NCI-H187 (cell line): ENCODE measurements at regions not wholly inside any gene's neighbourhood (a gene's known extent, or its start where the extent isn't known, plus 50 kb on each side); places are given as distances from the start of the nearest gene placed in this dataset.
A peak's percentile ranks its signal among the peaks of the same experiment; 100 is the strongest.
"Not testable (repeated sequence)": the region's sequence is repeated elsewhere in the genome, so short reads cannot be mapped to it uniquely, and the experiment has no call there.

Source experiments
- DNase-seq, 2 experiments: peaks; one replicate each; lab custom pipeline; 2025; lab: John Stamatoyannopoulos, UW

GRCh38 chr4:188956566-188956965 lies 817.3 kb downstream of the TRIML1 start:
- no peak for DNase-seq

- no peak for DNase-seq
These were observed 819.1 kb downstream of the TRIML1 start for GRCh38 chr4:188958346-188958745.

DNA sequence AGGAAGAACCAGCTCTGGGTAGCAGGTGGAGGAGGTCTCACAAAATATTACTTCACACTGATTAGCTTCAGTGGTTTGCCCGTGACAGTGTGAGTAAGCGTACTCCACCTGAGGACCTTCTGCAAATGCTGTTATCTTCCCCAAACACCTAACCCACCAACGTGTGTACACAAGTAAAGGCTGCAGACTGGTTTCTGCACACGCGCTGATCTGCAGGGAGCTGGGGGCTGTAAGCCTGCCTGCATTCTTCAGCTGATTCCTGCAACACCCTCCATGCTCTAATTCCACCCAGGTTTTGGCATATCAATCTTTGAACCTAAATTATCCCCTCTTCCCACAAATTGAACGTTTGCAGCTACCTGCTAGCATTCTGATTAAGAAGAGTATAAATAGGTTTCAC lies 820.2 kb downstream of the TRIML1 start:
- no peak for DNase-seq

GRCh38 chr4:188960411-188961093 lies 821.3 kb downstream of the TRIML1 start:
- DNase-seq, result no peak

DNA sequence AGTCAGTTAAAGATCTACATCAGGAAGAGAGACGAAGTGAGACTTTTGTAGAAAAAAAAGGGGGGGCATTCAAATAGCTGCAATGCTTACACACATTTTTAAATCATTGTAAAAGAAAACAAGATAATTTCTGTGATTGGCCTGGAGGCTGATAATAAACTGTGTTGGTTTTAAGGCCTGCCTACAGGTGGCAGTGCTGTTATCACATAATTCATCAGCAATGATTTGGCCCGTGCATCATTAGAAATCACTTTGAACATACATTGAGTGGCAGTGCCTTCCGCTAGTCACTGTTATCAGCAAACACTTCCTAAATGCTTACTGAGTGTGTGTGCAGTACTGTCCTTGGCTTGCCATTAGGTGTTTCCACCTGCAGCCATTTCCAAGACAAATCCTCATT lies 831.9 kb downstream of the TRIML1 start:
- DNase-seq, result no peak

GRCh38 chr4:188975271-188975670 lies 836.0 kb downstream of the TRIML1 start:
- peak; percentile 22 to 43 for DNase-seq

- peak; percentile 9 to 35 for DNase-seq
These were observed 837.4 kb downstream of the TRIML1 start for GRCh38 chr4:188976644-188977115.

GRCh38 chr4:188977232-188977631 lies 838.0 kb downstream of the TRIML1 start:
- DNase-seq, result peak in 1 of 2 experiments; percentile 14

- no peak for DNase-seq
These were observed 845.3 kb downstream of the TRIML1 start for GRCh38 chr4:188984518-188984917.

GRCh38 chr4:188986271-188986689 lies 847.0 kb downstream of the TRIML1 start:
- DNase-seq, result no peak

DNA sequence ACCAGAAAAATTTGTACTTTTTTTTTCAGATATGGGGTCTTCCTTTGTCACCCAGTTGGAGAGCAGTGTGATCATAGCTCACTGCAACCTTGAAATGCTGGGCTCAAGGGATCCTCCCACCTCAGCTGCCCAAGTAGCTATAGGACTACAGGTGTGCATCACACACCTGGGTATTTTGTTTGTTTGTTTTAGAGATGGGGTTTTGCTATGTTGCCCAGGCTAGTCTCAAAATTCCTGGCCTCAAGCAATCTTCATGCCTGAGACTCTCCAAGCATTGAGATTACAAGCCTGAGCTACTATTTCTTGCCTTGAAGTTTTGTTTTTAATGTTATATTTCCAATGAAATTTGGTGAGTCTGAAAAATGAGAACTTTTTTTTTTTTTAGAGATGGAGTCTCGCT lies 847.8 kb downstream of the TRIML1 start:
- DNase-seq, result no peak

- DNase-seq, result no peak
These were observed 848.9 kb downstream of the TRIML1 start for GRCh38 chr4:188988131-188988530.

DNA sequence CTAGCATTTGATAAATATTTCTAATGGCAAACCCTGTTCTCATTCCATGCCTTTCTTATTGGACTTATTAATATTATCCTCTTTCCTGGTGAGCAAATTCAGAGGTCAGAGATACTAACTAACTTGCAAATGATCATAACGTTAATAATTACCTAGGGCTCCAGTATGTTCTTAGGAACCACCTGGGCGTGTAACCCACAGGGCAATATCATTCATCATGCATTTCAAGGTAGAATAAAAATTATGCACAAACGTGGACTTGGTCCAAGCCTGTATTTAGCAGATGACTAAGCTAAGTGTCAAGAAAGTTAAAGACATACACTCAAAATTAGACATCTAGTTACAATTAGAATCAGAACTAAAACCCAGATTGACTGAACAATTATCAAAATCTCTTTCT lies 850.1 kb downstream of the TRIML1 start:
- DNase-seq, result no peak

DNA sequence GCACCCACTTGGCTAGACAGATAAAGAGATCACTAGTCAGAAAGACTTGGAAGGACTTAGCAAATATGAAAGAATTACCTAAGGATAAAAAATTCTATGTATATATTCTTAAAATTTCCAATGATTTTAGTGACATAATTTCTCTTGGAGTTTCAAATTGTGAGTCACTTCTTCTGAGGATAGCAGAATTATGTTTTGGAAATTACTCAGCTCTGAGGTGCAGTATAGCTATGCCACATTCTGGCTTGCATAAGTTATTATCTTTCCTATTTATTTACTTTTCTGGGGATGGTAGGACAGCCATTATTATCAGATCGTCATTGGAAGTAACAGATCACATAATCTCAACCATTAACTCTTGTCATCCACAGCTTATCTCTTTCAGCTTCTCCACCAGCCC lies 853.5 kb downstream of the TRIML1 start:
- DNase-seq, result no peak

- DNase-seq, result no peak
These were observed 854.6 kb downstream of the TRIML1 start for GRCh38 chr4:188993871-188994270.

- DNase-seq, result no peak
These were observed 862.2 kb downstream of the TRIML1 start for GRCh38 chr4:189001283-189001970.

- no peak for DNase-seq
These were observed 862.8 kb downstream of the TRIML1 start for GRCh38 chr4:189001971-189002450.

DNA sequence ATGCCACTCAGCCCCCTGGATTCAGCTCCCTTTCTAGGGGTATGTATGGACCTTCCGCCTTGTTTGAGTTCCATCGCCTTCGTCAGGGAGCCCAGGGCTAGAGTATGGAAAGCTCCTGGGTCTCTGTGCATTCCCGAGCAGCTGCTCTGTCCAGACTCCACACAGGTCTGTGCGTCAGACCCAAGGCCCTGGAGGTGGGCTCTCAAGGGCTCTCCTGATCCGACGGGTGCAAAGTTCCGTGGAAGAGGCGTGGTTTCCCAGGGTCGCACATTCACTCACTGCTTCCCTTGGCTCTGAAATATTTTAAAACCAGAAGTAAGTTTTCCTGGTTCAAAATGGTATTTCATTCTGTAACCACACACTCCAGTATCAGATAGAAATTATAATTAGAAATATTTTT lies 863.2 kb downstream of the TRIML1 start:
- DNase-seq, result no peak

DNA sequence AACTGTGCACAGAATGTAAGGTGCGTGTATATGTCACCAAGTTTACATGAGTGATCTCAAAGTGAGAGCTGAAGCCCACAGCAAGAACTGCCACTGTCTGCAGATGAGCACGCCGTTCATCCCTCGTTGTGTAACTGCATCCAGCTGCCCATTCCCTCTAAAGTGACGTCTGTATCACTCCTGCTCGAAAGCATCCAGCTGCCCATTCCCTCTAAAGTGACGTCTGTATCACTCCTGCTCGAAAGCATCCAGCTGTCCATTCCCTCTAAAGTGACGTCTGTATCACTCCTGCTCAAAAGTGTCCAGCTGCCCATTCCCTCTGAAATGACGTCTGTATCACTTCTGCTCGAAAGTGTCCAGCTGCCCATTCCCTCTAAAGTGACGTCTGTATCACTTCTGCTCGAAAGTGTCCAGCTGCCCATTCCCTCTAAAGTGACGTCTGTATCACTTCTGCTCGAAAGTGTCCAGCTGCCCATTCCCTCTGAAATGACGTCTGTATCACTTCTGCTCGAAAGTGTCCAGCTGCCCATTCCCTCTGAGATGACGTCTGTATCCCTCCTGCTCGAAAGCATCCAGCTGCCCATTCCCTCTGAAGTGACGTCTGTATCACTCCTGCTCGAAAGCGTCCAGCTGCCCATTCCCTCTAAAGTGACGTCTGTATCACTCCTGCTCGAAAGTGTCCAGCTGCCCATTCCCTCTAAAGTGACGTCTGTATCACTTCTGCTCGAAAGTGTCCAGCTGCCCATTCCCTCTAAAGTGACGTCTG lies 871.4 kb downstream of the TRIML1 start:
- DNase-seq, result not testable (repeated sequence)

GRCh38 chr4:189021831-189022230 lies 882.6 kb downstream of the TRIML1 start:
- DNase-seq, result no peak

DNA sequence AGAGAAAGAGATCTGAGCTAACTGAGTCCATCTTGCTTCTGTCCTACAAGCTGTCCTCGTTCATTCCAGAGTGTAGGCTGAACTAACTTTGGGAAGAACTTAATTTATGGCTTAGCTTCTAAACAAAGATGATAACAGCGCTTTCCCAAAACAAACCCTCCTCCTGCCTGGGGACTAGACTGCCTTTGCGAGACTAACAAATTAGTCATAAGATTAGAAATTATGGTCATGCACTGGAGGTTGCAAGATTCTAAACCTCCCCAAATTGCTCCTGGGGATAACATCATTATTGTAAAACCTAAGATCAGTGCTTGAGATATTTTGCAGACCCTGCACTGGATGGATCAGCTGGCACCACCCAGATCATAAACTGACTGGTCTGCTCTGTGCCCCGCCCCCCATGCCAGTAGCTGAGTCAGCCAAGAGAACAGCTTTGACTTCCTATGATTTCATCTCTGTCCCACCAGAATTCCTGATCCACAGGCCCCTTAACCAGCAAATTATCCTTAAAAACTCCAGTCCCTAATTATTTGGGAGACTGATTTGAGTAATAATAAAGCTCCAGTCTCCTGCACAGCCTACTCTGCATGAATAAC lies 883.3 kb downstream of the TRIML1 start:
- no peak for DNase-seq

DNA sequence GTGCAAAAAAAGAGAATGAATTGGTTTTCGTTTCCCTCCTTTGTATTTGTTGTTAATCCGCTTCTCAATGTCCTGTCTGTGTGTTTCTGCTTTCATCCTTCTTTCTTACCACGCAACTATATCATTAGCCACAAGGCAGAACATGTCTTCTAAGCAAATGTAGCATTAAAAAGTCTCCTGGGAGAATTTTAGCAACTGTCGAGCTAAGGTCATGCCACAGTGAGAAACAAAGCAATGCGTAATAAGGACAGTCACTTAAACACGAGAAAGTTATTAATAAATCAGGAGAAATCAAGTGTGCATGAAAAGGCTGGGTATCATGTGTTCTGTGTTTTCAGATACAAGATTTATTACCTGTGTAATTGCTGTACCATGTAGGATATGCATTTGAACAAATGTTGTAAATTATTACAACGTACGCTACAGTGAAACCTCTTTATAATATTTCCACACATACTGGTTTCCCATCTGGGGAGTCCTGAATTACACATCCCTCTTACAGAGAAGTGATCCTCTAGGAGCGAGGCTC lies 890.8 kb downstream of the TRIML1 start:
- DNase-seq, result peak; percentile 1 to 36
